Dermis microvascular lymphatic vessel endothelial cell (primary cell): ENCODE measurements at regions not wholly inside any gene's neighbourhood (a gene's known extent, or its start where the extent isn't known, plus 50 kb on each side); places are given as distances from the start of the nearest gene placed in this dataset.

ENCODE experiments used
- DNase-seq, 2 donors: peaks; one replicate each; pipeline versions ENCODE4 v3.0.0 to v3.0.0-alpha.2; 2010; ENCODE audit warnings: low read depth in 2 of 2

GRCh38 chr18:64334748-64335147 lies 185.9 kb upstream of the LINC00305 start:
- DNase-seq, result peak in 1 of 2 donors; percentile 10

GRCh38 chr18:64333584-64333983 lies 184.7 kb upstream of the LINC00305 start:
- peak; percentile 72 to 82 for DNase-seq

GRCh38 chr18:64332835-64333234 lies 183.9 kb upstream of the LINC00305 start:
- peak in 1 of 2 donors; percentile 2 for DNase-seq

- no peak for DNase-seq
Measured at GRCh38 chr18:64331419-64331818, 182.5 kb upstream of the LINC00305 start.

GRCh38 chr18:64330931-64331330 lies 182.0 kb upstream of the LINC00305 start:
- DNase-seq, result no peak

GRCh38 chr18:64330161-64330560 lies 181.3 kb upstream of the LINC00305 start:
- DNase-seq, result peak; percentile 12 to 36

GRCh38 chr18:64322189-64322588 lies 173.3 kb upstream of the LINC00305 start:
- no peak for DNase-seq

- DNase-seq, result no peak
Measured at GRCh38 chr18:64318547-64318946, 169.7 kb upstream of the LINC00305 start.

GRCh38 chr18:64311859-64312258 lies 163.0 kb upstream of the LINC00305 start:
- DNase-seq, result no peak

GRCh38 chr18:64295839-64296238 lies 147.0 kb upstream of the LINC00305 start:
- DNase-seq, result no peak

- DNase-seq, result no peak
Measured at GRCh38 chr18:64294967-64295366, 146.1 kb upstream of the LINC00305 start.

- no peak for DNase-seq
Measured at GRCh38 chr18:64288432-64288831, 139.5 kb upstream of the LINC00305 start.

- DNase-seq, result no peak
Measured at GRCh38 chr18:64287926-64288325, 139.0 kb upstream of the LINC00305 start.

- DNase-seq, result no peak
Measured at GRCh38 chr18:64283059-64283458, 134.2 kb upstream of the LINC00305 start.

GRCh38 chr18:64278026-64278425 lies 129.1 kb upstream of the LINC00305 start:
- no peak for DNase-seq

GRCh38 chr18:64276311-64277090 lies 127.6 kb upstream of the LINC00305 start:
- peak; percentile 16 to 52 for DNase-seq

- no peak for DNase-seq
Measured at GRCh38 chr18:64275593-64276300, 126.9 kb upstream of the LINC00305 start.

- DNase-seq, result no peak
Measured at GRCh38 chr18:64273724-64274123, 124.8 kb upstream of the LINC00305 start.

GRCh38 chr18:64271975-64272659 lies 123.2 kb upstream of the LINC00305 start:
- DNase-seq, result no peak

- DNase-seq, result peak in 1 of 2 donors; percentile 6
Measured at GRCh38 chr18:64271246-64271645, 122.4 kb upstream of the LINC00305 start.

GRCh38 chr18:64270608-64271007 lies 121.7 kb upstream of the LINC00305 start:
- DNase-seq, result no peak

- DNase-seq, result no peak
Measured at GRCh38 chr18:64270121-64270520, 121.2 kb upstream of the LINC00305 start.
